ENCODE measurements at regions not wholly inside any gene's neighbourhood (a gene's known extent, or its start where the extent isn't known, plus 50 kb on each side); places are given as distances from the start of the nearest gene placed in this dataset.
"Not testable (repeated sequence)": the region's sequence is repeated elsewhere in the genome, so short reads cannot be mapped to it uniquely, and the experiment has no call there.

DNA sequence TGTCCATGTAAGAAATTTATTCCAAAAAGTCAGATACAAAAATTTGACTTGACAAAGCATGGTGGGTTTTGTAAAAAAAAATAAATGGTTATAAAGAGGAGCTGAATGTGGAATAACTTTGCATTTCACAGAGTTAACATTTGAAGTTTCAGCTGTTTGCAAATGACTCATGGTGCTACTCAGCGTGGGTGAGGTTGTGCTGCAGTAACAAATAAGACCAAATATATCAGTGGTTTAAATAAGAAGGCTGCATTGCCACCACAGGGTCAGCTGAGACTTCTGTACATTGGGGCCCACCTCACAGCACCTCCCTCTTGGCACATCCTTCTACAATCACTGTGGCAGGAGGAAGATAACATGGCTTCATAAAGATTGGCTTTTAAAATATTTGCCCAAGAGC lies 272.5 kb upstream of the SULF2 start:
- DNase-seq: no peak

- no peak for DNase-seq
Measured at GRCh38 chr20:48057251-48057650, 272.0 kb upstream of the SULF2 start.

GRCh38 chr20:48056218-48056617 lies 270.9 kb upstream of the SULF2 start:
- DNase-seq: no peak

GRCh38 chr20:48054051-48054450 lies 268.8 kb upstream of the SULF2 start:
- no peak for DNase-seq

DNA sequence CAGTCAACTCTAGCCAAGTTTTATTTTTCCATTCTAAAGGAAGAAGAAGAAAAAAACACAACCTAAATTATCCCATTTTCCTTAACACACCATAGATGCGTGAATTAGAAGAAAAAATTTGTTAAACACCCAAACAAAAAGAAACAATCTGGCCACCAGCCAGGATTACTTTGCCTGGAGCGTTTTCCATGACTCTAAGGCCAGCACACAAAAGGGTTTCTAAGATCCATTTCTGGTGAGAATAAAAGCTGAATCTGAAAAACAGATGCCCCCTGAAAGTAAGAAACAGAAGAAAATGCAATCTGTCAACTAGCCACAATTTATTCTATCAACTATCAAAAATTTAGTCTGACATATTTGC lies 267.2 kb upstream of the SULF2 start:
- DNase-seq: no peak

- DNase-seq: no peak
Measured at GRCh38 chr20:48051794-48052474, 266.7 kb upstream of the SULF2 start.

DNA sequence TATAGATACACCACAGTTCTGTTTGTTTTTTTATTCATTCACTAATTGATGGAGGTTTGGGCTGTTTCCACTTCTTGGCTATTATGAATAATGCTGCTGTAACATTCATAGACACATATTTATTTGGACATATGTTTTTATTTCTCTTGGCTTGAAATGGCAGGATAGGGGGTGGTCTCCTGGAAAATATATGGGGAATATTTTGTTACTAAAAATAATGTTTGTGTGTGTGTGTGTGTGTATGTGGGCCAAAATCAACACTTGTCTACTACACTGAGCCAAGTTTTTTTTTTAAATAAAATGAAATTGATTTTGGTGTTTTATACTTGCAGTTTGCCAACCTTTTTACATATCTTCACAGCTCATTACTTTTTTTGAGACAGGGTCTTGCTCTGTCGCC lies 264.4 kb upstream of the SULF2 start:
- DNase-seq: no peak

DNA sequence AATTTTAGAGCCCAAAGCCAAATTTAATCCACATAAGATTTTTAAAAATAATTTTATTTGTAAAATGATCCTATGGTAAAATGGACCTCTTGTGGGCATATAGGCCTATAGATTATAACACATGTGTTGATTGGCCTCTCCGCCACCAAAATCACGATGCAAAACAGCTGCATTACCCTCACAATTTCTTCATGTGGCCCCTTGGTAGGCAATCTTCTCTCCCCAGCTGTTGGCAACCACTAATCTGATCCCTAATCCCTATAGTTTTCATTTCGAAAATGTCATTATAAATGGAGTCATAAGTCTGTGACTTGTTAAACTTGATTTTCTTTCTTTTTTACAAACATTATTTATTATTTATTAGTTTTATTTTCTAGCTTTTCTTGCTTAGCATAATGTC lies 263.9 kb upstream of the SULF2 start:
- DNase-seq: no peak

DNA sequence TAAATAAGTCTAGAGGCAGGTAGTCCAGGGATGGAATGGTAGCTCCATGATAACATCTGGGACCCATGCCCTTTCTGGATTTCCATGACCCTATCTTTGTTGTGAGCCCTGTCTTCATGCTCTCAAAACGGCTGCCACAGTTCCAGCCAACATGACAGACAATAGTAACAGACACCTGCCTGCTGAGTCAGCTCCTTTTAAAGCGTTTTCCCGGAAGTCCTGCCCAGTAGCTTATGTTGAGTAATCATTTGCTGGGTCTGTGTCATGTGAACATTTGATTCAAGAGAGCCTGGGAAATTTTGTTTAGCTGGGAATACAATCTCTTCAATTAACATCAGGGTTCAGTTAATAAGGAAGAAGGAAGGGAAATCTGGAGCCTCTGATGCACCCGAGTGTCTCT lies 262.2 kb upstream of the SULF2 start:
- no peak for DNase-seq

DNA sequence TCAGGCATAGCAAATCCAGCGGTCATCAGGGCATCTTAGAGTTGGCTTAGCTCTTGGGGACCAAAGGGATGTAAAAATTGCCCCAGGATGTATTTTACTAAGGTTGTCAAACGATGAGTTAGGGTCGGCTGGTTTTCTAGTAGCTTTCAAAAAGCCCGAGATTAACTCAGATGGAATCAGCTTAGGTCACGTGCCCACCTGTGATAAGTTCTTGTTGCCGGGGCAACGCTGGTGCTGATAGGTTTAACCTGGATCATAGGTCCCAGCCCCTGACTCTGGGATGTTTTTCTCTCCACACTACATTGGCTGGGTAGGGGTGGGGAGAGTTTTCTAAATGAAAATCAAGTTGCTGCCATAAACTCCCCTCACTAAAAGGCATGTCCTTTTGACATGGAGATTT lies 257.3 kb upstream of the SULF2 start:
- no peak for DNase-seq

DNA sequence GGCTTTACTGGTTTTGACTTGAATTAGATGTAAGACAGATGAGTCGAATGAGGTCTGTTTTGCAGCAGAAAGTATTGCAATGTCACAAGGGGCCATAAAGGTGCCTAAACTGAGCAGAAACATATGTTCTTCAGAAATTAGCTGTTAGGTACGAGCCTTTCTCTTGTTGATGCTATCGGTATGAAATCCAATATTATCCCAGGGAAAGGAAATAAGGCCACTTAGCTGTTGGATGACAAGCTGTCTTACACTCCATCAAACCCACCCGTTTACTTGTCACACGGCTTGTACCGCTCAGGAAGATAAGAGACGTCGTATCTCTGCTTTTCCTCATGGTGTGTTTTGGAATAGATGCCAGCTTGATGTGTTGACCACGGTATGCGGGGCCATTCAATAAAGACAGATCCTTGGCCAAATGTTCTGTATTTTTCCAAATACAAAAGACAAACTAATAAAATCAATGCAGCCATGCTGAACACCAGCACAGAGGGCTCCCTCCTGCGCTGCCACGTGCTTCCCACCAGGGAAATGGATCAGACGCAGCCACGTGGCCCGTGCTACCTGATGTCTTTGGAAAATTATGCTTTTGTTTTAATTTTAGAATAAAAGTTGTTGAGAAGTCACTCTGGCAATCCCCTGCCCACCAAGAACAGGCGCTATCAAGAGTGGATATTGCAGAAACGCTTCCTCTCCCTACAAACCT lies 255.9 kb upstream of the SULF2 start:
- no peak for DNase-seq

DNA sequence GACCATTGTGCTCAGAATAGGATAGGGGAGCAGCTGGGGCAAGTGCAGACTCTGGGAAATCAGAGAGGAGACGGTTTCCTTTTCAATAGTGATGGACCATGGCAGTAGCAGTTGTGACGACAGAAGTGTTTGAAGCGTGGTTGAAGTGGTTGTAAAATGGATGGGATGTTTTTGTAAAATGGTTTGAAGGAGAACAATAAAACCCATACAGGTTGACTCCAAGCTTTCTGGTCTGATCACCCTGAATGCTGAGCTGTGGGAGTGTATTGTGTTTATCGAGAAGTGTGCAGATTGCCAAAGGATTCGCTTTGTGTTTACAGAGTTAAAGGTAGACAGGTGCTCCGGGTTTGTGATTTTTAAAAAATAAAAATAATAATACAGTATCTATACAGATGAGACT lies 255.2 kb upstream of the SULF2 start:
- no peak for DNase-seq

DNA sequence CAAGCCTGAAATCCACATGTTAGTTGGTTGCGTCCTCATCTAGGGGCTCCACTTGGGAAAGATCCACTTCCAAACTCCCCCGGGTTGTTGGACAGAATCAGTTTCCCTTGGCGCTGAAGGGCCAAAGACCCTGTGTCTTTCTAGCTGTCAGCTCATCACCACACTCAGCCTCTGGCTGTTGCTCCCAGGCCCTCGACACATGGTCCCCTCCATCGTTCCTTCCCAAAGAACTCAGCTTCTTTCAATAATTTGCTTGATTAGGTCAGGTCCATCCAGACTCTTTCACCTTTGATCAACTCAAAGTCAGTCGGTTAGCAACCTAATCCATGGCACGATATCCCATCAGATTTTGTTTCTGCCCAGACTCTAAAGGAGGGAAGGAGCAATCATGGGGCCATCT lies 254.8 kb upstream of the SULF2 start:
- DNase-seq: no peak

DNA sequence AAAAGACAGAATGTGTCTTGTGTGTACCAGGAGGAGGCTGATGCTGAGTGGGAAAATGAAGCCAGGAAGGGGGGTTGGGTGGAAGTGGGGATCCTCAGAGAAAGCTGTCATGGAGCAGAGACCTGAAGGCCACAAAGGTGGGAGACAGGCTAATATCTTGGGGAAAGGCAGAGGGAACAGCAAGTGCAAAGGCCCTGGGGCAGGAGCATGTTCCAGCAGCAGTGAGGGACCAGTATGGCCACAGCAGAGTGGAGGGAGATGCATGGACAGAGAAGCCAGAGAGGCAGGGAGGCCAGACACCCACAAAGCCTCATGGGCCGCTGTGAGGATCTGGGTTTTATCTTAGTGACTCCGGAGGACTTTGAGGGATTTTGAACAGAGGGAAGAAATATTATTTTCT lies 254.2 kb upstream of the SULF2 start:
- DNase-seq: no peak

- no peak for DNase-seq
Measured at GRCh38 chr20:48038713-48039112, 253.4 kb upstream of the SULF2 start.

DNA sequence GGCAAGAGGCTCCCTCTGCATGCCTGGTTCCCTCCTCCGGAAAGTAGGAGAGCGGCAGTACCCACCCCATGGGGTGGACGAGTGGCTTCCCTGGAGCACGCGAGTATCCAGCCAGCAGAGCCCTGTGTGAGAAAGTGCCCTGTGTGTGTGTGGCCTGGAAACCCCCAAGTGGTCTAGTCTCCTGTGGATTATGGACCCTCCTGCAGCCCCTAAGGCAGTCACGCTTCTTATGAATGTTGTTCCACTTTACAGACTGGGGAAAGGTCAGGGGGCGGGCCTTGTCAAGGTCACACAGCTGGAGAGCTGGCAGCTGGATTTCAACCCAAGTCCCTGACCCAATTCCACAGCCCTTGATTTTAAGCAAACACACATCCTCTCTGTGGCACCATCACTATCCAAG lies 252.5 kb upstream of the SULF2 start:
- not testable (repeated sequence) for DNase-seq

GRCh38 chr20:48035961-48036731 lies 250.9 kb upstream of the SULF2 start:
- DNase-seq: no peak

- no peak for DNase-seq
Measured at GRCh38 chr20:48034751-48035150, 249.5 kb upstream of the SULF2 start.

- not testable (repeated sequence) for DNase-seq
Measured at GRCh38 chr20:48033005-48033404, 247.7 kb upstream of the SULF2 start.

DNA sequence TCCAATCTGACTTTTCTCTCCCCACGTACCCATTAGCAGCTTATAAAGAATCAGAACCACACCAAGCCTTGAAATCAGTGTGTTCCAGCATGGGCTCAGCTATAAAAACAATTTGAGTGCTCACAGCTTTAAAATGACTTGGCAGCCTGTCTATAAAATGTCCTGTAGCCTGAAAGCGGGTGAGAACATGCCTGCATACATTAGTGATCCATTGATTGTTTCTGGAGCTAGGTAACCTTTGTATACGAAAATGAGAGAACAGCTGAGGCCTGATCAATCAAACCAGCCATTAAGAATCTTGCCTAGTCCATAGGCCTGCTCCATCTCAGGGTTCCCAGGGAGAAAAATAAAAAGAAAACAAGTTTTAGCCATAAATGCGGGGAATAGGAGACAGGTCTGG lies 245.8 kb upstream of the SULF2 start:
- DNase-seq: no peak

GRCh38 chr20:48026981-48027592 lies 241.8 kb upstream of the SULF2 start:
- no peak for DNase-seq

- no peak for DNase-seq
Measured at GRCh38 chr20:48025661-48026060, 240.4 kb upstream of the SULF2 start.

DNA sequence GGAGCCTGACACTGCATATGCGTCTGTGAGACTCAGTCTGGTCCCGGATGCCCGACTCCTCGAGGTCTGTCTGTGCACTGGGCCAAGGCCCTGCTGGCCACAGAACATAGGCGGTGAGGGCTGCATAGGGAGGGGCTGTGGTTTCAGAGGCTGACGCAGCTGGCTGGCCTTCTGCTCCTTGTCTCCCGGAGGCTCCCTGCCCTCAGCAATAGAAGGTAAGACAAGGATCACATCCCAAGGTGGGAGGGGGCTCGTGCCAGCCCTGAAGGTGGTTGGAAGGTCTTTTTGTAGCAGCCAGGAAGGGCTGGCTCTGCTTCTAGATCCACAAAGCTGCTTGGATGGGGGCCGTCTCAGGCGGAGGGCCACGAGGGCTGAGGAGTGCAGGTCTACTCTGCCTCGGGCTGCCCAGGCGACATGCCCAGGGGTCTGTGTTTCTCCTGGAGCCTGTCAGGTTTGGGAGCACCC lies 239.8 kb upstream of the SULF2 start:
- no peak for DNase-seq

- no peak for DNase-seq
Measured at GRCh38 chr20:48024539-48024938, 239.3 kb upstream of the SULF2 start.
